GM11168 (cell line): ENCODE measurements at regions not wholly inside any gene's neighbourhood (a gene's known extent, or its start where the extent isn't known, plus 50 kb on each side); places are given as distances from the start of the nearest gene placed in this dataset.
"Not testable (repeated sequence)": the region's sequence is repeated elsewhere in the genome, so short reads cannot be mapped to it uniquely, and the experiment has no call there.

Experiments
- in situ Hi-C: fragments of 300-500 bp; cut with MboI; formaldehyde crosslinking; loops from one replicate; pipeline ENCODE4 v1.12.0; 2022; ENCODE audit warnings: low sequenced_read_pairs; ENCODE audit not compliant: unreplicated experiment

DNA sequence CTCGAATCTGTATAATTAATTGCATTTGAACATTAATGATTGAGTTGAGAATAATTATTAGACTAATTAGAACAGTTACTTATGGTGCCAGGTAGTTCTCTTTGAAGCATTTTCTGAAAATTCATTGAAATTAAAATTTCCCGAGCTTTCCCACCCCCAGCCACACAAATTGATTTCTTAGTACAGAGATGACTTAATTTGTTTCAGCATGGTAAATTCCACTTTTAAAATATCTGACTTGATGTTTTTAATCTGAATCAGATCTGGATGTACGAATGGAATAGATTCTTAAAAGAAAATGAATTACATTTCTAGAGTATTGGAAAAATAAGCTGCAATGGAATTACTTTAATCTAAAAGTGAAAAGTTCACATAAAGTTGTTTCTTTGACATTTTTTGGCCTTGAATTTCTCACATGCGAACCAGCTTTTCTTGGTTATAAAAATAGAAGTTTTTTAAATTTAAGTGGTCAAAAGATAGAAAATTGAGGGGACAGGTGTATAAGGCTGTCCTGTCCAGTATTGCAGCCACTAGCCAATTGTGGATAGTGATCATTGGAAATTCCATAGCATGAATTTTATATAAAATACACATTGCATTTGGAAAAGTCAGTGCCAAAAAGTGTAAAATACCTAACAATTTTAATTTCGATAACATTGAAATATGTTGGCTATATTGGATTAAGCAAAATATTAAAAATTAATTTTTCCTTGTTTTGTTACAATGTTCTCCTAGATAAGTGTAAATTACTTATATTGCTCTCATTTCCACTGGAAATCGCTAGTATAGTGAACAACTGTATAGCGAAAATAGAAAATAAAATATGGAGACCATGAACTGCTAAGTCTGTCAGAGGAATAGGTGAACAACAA, 102.9 kb downstream of the OR2B2 start:
- in situ Hi-C loops, result loop anchor here (5.0 to 25.0 kb wide), 2 partner anchors 662 to 1622 kb away; a partner anchor contains a TSS

GRCh38 chr6:27808242-27809066, 103.7 kb downstream of the OR2B2 start:
- in situ Hi-C loops, result loop anchor here (5.0 to 25.0 kb wide), 2 partner anchors 661 to 1621 kb away; a partner anchor contains a TSS

GRCh38 chr6:27807441-27808241, 104.6 kb downstream of the OR2B2 start:
- in situ Hi-C loops, result loop anchor here (5.0 to 25.0 kb wide), 2 partner anchors 660 to 1620 kb away; a partner anchor contains a TSS

GRCh38 chr6:27806981-27807440, 105.2 kb downstream of the OR2B2 start:
- in situ Hi-C loops, result loop anchor here (5.0 to 25.0 kb wide), 2 partner anchors 660 to 1620 kb away; a partner anchor contains a TSS

DNA sequence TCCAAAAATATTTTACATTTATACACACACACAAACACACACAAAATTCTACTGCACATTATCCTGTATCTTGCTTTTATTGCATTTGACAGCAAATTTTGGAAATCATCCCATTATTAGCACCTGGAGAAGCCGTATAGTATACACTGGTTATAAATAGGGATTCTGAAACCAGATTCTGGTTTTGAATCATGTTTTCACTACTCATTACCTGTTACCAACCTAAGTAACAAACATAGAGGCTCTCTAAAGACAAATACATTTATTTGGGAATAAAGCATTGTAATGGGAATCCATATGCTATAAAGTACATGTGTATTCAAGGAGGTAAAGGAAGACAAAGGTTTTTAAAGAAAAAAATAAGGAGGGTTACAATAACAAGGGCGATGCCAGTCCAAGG, 106.8 kb downstream of the OR2B2 start:
- in situ Hi-C loops, result loop anchor here (5.0 to 25.0 kb wide), 2 partner anchors 658 to 1618 kb away; a partner anchor contains a TSS

GRCh38 chr6:27804851-27805250, 107.3 kb downstream of the OR2B2 start:
- in situ Hi-C loops, result loop anchor here (5.0 to 25.0 kb wide), 2 partner anchors 658 to 1618 kb away; a partner anchor contains a TSS

- in situ Hi-C loops, result loop anchor here (25.0 kb wide), 1 partner anchor 1614 kb away; a partner anchor contains a TSS
These were observed 111.3 kb downstream of the OR2B2 start for GRCh38 chr6:27800731-27801373.

DNA sequence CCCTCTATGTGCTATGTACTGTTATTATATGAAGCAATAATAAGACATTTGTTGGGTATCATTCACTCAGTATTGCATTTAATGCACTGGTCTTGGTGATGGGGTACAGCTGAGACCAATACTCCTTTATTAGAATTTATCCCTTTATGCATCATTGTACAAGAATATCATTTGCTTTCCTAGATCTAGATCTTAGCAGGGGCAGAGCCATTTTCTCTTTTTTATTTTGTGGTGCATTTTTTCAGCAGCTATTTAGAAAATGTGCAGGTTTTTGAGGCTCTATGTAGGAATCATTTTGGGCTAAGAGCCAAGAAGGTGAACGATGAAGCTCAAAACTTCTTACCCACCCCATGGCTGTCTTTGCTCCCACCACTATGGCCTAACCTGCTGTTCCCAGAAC, 114.2 kb downstream of the OR2B2 start:
- in situ Hi-C loops, result no loop called here

GRCh38 chr6:27796736-27797481, 115.3 kb downstream of the OR2B2 start:
- in situ Hi-C loops, result not testable (repeated sequence)

GRCh38 chr6:27795697-27796494, 116.3 kb downstream of the OR2B2 start:
- in situ Hi-C loops, result no loop called here

GRCh38 chr6:27791182-27791943, 120.8 kb downstream of the OR2B2 start:
- in situ Hi-C loops, result no loop called here

DNA sequence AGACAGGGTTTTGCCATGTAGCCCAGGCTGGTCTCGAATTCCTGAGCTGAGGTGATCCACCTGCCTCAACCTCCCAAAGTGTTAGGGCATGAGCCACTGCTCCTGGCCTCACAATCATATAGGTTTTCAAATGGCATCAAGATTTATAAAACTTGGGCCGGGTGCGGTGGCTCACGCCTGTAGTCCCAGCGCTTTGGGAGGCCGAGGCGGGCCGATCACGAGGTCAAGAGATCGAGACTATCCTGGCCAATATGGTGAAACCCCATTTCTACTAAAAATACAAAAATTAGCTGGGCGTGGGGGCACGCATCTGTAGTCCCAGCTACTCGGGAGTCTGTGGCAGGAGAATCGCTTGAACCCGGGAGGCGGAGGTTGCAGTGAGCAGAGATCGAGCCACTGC, 123.8 kb downstream of the OR2B2 start:
- in situ Hi-C loops, result not testable (repeated sequence)

GRCh38 chr6:27786048-27786447, 126.1 kb downstream of the OR2B2 start:
- in situ Hi-C loops, result no loop called here

DNA sequence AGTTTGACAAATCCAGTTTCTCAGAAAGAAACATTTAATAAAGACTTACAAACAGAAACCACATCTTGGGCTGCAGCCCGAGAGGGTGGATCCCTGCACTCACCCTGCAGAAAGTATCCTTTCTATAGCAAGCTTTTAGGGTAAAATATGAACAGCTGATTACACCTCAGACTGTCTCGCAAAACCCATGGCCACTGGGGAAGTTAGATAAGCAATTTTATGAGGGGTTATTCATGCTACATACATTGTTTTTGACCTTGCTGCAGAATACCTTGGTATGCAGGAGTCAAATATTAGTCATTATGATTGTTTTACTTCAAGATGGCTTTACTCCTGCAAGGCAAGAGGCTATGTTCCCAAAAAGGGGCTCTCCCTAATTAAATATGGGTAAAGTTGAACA, 126.9 kb downstream of the OR2B2 start:
- in situ Hi-C loops, result no loop called here

GRCh38 chr6:27782748-27783147, 129.4 kb downstream of the OR2B2 start:
- in situ Hi-C loops, result no loop called here

DNA sequence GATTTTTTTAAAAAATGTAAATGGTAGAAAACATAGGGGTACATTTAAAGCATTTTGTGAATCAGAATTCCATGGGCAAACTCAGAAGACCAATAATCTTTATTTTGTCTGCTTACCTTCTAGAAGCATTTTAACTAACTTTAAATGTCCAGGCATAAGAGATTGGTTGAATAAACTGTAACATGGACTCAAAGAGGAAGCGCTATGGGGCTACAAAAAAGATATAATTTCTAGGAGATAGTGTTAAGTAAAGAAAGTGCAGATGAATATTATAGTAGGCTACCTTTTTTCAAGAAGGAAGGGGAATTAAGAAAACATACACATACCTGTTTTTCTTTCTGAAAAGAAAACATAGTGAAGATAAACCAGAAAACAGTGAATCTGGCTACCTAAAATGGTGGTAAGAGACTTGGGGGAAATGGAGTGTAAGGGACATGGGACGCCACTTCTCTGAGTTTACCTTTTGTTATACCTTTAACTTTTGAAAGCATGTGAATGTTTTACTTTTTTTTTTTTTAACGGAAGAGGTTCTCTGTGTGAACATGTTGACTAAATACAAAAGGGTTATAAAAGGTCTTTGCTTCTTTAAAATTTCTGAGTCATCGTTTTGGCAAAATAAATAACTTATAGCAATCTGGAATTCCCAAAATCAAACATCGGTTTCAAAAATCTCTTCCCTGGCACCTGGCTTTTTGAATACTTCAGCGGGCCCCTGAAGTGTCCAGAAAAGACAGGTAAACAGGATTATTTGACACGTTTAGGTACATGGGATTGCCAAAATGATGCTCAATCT, 133.4 kb downstream of the OR2B2 start:
- in situ Hi-C loops, result no loop called here
